ENCODE measurements at regions not wholly inside any gene's neighbourhood (a gene's known extent, or its start where the extent isn't known, plus 50 kb on each side); places are given as distances from the start of the nearest gene placed in this dataset.

DNA sequence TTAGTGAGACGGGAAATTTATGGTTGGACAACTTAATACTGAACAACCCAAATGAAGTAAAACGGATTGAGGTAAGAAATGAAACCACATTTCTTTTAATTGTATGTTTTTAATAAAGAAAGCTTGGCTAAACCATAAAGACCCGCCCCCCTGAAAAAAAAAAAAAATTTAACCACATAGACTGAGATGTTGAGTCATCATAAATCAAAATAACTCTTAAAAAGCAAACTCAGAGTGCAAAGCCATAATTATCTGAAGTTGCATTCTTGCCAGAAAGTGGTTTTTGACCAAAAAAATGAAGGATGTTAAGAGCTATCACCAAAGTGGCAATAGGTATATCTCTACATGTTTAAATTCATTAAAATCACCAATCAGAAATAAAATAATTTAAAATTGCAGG, 101.8 kb upstream of the COL21A1 start:
- TF ChIP-seq, protein P1, sequence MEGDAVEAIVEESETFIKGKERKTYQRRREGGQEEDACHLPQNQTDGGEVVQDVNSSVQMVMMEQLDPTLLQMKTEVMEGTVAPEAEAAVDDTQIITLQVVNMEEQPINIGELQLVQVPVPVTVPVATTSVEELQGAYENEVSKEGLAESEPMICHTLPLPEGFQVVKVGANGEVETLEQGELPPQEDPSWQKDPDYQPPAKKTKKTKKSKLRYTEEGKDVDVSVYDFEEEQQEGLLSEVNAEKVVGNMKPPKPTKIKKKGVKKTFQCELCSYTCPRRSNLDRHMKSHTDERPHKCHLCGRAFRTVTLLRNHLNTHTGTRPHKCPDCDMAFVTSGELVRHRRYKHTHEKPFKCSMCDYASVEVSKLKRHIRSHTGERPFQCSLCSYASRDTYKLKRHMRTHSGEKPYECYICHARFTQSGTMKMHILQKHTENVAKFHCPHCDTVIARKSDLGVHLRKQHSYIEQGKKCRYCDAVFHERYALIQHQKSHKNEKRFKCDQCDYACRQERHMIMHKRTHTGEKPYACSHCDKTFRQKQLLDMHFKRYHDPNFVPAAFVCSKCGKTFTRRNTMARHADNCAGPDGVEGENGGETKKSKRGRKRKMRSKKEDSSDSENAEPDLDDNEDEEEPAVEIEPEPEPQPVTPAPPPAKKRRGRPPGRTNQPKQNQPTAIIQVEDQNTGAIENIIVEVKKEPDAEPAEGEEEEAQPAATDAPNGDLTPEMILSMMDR (IDR thresholded peaks at IDR 0.05): no peak
- TF ChIP-seq POLR2A (IDR thresholded peaks at IDR 0.05): no peak
